Thoracic aorta (tissue), 2 donors: ENCODE measurements at regions not wholly inside any gene's neighbourhood (a gene's known extent, or its start where the extent isn't known, plus 50 kb on each side); places are given as distances from the start of the nearest gene placed in this dataset.

Source experiments
- ATAC-seq: fragments of 150-250 bp; one replicate; pipeline ENCODE4 v1.8.0; 2017; ENCODE audit warnings: low read depth; ENCODE audit not compliant: insufficient number of reproducible peaks, low FRiP score
- DNase-seq: peaks from one replicate; pipeline ENCODE4 v3.0.0-alpha.2; 2020; ENCODE audit warnings: low spot score
- H3K27ac ChIP-seq, 2 donors: fragments of 200-600 bp; sonication (generic); 1 replicate in 1 of 2; 2 replicates in 1 of 2; pipeline ENCODE4 v1.5.1; 2016; ENCODE audit warnings: mild to moderate bottlenecking in 2 of 2, moderate library complexity in 2 of 2
- H3K27me3 ChIP-seq: fragments of 200-600 bp; sonication (generic); replicated peaks from 2 replicates; pipeline ENCODE4 v1.6.0; 2016; ENCODE audit warnings: mild to moderate bottlenecking; ENCODE audit not compliant: insufficient read depth
- H3K36me3 ChIP-seq: fragments of 200-600 bp; sonication (generic); one replicate; pipeline ENCODE4 v1.5.1; 2016
- H3K4me1 ChIP-seq, 2 donors: fragments of 200-600 bp; sonication (generic); 1 replicate in 1 of 2; 2 replicates in 1 of 2; pipeline versions ENCODE4 v1.5.1 to v1.6.0; 2016; ENCODE audit warnings: low read depth in 2 of 2, mild to moderate bottlenecking in 1 of 2; ENCODE audit not compliant: control insufficient read depth in 1 of 2
- H3K4me3 ChIP-seq: fragments of 200-600 bp; sonication (generic); 2 replicates; pipeline ENCODE4 v1.5.1; 2016; ENCODE audit warnings: mild to moderate bottlenecking
- H3K9me3 ChIP-seq: fragments of 200-600 bp; sonication (generic); 2 replicates; pipeline ENCODE4 v1.5.1; 2016
- CTCF ChIP-seq: fragments of 200-600 bp; sonication (generic); IDR thresholded peaks from one replicate; pipeline ENCODE4 v1.5.1; 2019; ENCODE audit warnings: antibody characterized with exemption

GRCh38 chr6:108758884-108759283 is 89.3 kb upstream of the ARMC2 start:
- DNase-seq (no peak), ATAC-seq (no peak)
- Histone ChIP-seq H3K4me1 (peaks cover 5 to 22% of the 10 kb centered on the region in 2 donors), H3K36me3 (no peaks in the 10 kb centered on the region), H3K4me3 (no peak overlapping the region), H3K27ac (no peak overlapping the region), H3K27me3 (no peaks in the 10 kb centered on the region), H3K9me3 (no peaks in the 10 kb centered on the region)
- TF ChIP-seq CTCF: no peak

- no peaks in the 10 kb centered on the region for H3K27me3 ChIP-seq
- no peaks in the 10 kb centered on the region for H3K9me3 ChIP-seq
- no peak overlapping the region for H3K27ac ChIP-seq
- H3K36me3 ChIP-seq: no peaks in the 10 kb centered on the region
- peaks cover 9 to 25% of the 10 kb centered on the region in 2 donors for H3K4me1 ChIP-seq
- no peak for DNase-seq
- no peak for TF ChIP-seq CTCF
- ATAC-seq: no peak
- H3K4me3 ChIP-seq: no peak overlapping the region
Measured at GRCh38 chr6:108760126-108761050, 87.8 kb upstream of the ARMC2 start.

GRCh38 chr6:108762394-108762793 is 85.8 kb upstream of the ARMC2 start:
- no peak for ATAC-seq
- no peak for DNase-seq
- Histone ChIP-seq H3K27me3 (no peaks in the 10 kb centered on the region), H3K36me3 (no peaks in the 10 kb centered on the region), H3K4me1 (peaks cover 3 to 15% of the 10 kb centered on the region in 2 donors), H3K27ac (no peak overlapping the region), H3K9me3 (no peaks in the 10 kb centered on the region), H3K4me3 (no peak overlapping the region)
- TF ChIP-seq CTCF: no peak

- H3K4me3 ChIP-seq: no peak overlapping the region
- H3K36me3 ChIP-seq: no peaks in the 10 kb centered on the region
- H3K27ac ChIP-seq: no peak overlapping the region
- no peak for TF ChIP-seq CTCF
- H3K4me1 ChIP-seq: peaks cover 3 to 15% of the 10 kb centered on the region in 2 donors
- DNase-seq (no peak), ATAC-seq (no peak)
- H3K9me3 ChIP-seq: no peaks in the 10 kb centered on the region
- no peaks in the 10 kb centered on the region for H3K27me3 ChIP-seq
Measured at GRCh38 chr6:108763931-108764579, 84.2 kb upstream of the ARMC2 start.

GRCh38 chr6:108764580-108764950 is 83.7 kb upstream of the ARMC2 start:
- no peaks in the 10 kb centered on the region for H3K27me3 ChIP-seq
- ATAC-seq: no peak
- no peaks in the 10 kb centered on the region for H3K9me3 ChIP-seq
- no peak for TF ChIP-seq CTCF
- H3K36me3 ChIP-seq: no peaks in the 10 kb centered on the region
- H3K4me1 ChIP-seq: peaks cover 3 to 15% of the 10 kb centered on the region in 2 donors
- DNase-seq: no peak
- H3K4me3 ChIP-seq: no peak overlapping the region
- H3K27ac ChIP-seq: no peak overlapping the region
